Stimulated activated CD4-positive, alpha-beta T cell treated with anti-CD3 and anti-CD28 coated beads, TNF-alpha, amount 100 ng/mL, for 48 hours (primary cell): ENCODE measurements at regions not wholly inside any gene's neighbourhood (a gene's known extent, or its start where the extent isn't known, plus 50 kb on each side); places are given as distances from the start of the nearest gene placed in this dataset.

ENCODE experiments used
- DNase-seq, 3 donors: peaks; one replicate each; pipeline ENCODE4 v3.0.0-alpha.2; 2020; ENCODE audit warnings: low read depth in 3 of 3

DNA sequence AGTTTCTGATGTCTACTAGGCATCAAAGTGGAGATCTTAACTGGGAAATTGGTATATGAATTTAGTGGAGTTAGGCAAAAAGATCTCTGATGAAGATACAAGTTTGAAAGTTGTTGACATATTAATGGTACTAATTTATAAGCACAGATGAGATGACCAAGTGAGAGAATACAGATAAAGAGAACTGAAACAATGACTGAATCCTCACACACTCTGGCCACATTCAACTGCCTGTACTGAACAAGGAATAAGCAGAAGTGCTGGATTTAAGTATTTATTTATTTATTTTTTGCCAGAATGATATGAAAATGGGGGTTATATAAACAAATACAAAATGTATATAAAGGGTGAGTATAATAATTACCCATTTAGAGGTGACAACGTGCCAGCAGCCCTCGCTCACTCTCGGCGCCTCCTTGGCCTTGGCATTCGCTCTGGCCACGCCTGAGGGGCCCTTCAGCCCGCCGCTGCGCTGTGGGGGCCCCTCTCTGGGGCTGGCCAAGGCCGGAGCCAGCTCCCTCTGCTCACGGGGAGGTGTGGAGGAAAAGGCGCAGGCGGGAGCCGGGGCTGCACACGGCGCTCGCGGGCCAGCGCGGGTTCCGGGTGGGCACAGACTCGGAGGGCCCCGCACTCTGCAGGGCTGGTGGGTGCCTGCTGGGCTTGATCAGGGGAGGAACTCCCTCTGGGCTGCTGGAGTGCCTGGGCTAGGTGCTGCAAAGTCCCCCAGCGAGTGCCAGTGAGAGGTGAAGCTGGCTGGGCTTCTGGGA, 1363.9 kb upstream of the CRIM1 start:
- no peak for DNase-seq

GRCh38 chr2:34985474-34985873, 1370.1 kb upstream of the CRIM1 start:
- DNase-seq, result no peak

DNA sequence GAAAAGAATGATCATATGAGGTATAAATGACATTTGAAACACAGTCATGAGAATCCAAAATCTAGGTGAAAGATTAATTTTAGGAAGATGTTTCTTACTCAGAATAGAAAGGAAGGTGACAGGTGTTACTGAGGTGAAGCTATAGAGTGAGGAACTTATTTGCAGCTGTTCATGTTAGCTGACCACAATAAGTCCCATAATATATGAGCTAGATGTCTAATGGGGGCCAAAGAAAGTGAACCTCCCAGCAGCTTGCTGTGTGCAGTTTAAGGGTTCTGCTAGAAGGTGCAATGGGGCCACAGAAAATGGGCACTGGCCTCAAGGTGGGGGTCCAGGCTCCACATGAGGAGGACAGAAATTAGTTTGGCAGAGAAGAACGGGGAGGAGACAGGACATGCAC, 1374.9 kb upstream of the CRIM1 start:
- no peak for DNase-seq

DNA sequence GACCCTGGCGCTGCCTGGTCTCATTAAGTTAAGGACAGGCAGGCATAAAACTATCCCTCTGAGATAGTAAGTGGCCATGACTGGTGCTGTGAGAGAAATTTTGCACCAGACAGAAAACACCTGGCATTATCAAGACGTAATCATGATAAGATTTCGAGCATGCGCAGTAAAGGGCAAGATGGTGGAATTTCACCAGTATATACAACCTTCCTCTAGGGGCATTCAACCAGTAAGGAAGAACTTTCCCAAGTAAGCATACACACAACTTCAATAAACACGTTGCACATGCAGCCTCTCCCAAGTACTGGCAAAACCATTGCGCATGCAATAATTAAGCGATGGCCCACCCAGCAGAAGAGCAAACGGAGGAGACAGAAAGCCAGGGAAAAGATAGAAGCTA, 1376.4 kb upstream of the CRIM1 start:
- DNase-seq, result no peak

DNA sequence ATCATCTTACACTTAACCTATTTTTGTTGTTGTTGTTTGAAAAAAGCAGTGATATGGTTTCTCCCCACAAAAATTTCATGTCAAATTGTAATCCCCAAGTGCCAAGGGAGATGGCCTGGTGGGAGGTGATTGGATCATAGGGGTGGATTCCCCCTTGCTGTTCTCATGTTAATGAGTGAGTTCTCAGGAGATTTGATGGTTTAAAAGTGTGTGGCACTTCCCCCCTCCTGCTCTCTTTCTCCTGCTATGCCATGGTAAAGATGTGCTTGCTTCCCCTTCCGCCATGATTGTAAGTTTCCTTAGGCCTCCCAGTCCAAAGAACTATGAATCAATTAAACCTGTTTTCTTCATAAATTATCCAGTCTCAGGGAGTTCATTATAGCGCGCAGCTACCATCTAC, 1362.7 kb upstream of the FAM98A start:
- DNase-seq, result no peak

GRCh38 chr2:34954758-34955157, 1355.7 kb upstream of the FAM98A start:
- no peak for DNase-seq

GRCh38 chr2:34950797-34951196, 1351.7 kb upstream of the FAM98A start:
- no peak for DNase-seq

DNA sequence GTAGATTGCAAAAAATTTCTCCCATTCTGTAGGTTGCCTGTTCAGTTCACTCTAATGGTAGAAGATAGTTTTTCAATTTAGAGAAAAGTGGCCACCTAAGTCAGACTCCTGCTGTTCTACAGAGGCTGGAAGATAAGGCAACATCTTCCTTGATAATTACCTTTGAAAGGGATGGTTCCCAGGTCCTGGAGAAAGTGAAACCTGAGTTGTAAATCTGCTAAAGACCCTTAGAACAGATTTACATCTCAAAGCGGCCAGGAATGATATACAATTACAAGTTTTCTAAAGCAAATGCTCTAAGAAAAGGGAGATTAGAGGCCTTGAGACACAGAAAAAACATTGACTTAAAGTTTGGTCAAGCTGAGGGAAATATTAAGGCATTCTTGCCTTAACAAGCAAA, 1350.2 kb upstream of the FAM98A start:
- DNase-seq, result no peak

DNA sequence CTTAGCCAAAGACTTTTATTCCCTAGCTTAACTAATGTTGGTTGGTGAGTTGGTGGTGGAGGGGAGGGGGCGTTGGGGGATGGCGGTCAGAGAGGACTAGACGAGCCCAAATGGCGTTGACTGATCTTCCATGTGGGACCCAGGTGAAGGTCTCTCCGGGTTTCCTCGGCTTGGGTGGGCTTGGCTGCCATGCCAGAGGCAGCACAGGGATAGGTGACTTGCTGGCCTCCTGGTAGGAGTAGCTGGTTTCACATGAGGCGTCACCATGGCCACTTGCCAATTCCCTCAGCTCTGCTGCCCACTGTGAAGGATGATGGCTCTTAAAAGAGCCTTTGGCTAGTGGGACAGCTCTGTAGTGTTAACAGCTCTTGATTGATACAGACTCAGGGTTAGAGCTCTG, 1337.0 kb upstream of the FAM98A start:
- DNase-seq, result no peak

- no peak for DNase-seq
Observed at GRCh38 chr2:34912084-34912483, 1313.0 kb upstream of the FAM98A start.

DNA sequence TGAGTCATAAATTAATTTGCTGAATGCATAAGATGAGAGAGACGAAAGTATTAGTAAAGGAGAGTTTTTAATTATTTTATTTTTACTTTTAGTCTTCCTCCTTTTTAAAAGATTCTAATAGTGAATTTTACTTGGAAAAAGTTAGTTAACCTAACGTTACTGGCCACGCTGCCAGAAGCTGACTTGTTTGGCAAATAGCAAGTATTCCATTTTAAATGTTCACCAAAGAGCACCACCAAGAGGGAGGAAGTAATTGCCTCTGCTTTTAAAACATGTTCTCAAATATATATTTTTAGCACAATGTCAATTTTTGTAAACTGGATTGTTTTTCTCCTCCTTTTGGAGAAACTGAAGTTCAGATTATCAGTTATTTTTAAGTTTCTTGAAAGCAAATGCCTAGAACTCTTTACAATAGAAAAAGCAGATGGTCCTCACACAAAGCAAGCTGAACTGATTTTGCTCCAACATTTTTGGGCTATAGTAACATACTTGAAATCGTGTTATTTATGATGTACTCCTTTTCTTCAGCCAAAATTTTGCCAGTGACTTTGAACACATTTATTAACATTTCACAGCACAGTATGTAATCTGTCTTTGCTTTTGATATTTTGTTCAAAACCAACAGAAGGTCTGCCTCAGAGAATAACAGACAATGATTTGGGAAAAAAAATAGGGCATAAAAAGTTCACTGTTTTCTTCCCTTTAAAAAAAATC, 1311.0 kb upstream of the FAM98A start:
- no peak for DNase-seq

DNA sequence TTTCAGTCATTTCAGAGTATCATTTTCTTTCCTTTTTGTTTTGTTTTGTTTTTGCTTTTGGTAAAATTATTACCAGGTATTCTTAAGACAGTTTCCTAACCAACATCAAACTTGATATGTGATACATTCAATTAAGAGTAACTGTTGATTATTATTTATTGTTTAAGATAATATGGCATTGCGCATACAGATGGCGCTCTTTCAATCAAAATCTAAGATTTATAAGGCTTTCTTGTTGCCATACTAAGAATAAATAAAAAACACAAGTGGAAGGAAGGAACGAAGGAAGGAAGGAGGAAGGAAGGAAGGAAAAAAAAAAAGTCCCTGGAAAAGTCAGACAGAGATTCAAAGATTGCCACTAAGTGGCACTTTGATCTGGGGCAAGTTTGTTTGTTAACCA, 1308.7 kb upstream of the FAM98A start:
- DNase-seq, result no peak

DNA sequence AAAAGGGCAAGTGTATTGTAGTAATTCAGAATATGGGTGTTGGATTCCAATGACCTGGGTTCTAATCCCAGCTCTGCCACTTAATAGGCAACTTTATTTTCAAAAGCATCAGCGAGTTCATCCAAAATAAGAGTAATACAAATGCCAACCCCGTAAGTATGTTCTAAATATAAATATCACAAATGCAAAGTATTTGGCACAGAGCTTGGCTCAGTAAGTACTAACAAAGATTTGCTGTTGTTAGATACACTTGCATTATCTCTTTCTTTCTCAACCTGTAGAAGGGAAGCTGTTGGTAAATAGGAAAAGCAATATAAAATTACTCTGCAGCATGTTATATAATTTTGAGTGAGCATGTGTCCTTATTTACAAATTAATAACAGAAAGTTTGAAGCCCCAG, 1302.6 kb upstream of the FAM98A start:
- no peak for DNase-seq

GRCh38 chr2:34899079-34899478, 1300.0 kb upstream of the FAM98A start:
- DNase-seq, result no peak

DNA sequence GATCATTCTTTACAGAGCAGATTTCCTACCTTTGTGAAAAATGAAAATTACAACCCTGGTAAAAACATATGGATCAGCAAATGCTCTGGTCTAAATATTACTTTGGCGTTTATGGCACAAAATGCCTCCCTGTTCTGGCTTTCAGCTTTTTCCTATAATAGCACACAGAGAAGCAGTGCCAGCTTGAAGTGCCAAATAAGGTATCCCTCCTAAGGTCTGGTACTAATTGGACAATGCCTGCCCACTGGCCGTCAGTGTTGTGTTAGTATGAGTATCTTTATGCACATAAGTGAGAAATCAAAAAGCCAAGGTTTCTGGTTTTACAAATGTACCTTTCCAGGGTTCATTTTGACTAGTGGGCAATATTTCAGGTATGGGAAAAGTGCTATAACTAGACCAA, 1293.7 kb upstream of the FAM98A start:
- no peak for DNase-seq

- DNase-seq, result no peak
Observed at GRCh38 chr2:34892256-34892655, 1293.2 kb upstream of the FAM98A start.

DNA sequence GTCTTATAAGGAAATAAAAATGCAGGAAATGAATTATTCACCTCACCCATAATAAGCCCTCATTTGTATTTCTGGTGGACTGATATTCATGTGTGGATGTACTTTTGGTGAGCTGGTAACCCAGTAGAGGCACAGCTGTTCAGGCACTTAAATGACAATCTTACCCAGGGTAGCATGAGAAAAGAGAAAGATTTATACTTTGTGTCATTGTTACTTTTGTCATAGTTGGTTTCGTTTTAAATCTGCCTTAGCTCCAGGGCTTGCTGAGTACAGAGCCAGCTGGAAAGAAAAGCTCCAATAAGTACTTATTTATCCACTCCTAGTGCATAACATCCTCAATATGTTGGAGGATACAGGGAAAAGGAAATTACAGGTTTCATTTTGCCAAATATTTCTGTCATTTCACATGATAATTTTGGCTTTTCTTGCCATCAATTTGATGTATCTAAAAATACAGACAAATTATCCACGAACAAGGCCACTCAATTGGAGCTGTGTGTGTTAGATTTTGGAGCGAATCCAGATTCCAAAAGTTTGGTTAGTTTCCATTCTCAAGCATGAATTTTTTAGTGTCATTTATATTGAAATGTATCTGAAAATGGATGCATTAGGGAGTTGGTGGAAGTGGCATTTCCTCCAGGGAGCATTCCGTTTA, 1276.1 kb upstream of the FAM98A start:
- no peak for DNase-seq

DNA sequence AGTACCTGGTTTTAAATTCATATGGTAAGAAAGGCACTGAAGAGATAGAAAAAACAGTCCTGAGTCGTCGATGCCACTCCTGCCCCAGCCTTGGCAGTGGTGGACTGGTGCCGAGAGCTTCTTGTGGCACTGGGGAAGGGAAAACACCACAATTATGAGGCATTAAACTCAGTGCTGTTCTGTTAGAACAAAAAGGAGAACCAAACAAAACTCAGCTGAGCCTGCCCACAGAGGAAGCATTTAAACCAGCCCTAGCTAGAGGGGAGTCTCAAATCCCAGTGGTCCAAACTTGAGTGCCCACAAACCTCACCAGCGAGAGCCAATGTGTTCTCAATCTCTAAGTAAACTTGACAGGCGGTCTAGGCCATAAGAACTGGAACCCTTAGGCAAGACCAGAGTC, 1254.5 kb upstream of the FAM98A start:
- DNase-seq, result no peak

GRCh38 chr2:34851804-34852203, 1252.7 kb upstream of the FAM98A start:
- DNase-seq, result no peak

DNA sequence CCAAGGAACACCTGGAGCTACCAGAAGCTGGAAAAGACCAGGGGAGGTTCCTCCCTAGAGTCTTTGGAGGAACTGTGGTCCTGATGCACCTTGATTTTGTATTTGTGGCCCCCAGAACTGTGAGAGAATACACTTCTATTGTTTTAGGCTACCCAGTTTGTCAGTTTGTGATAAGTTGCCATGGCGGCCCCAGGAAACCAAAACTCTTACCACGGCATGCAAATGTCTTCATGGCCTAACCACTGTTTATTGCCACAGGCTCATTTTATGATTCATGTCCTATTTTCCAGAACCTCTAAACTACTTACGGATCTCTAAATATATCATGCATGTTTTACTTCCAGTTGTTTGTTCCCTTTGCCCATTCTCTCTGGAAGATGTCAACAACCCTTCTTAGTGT, 1250.7 kb upstream of the FAM98A start:
- no peak for DNase-seq

GRCh38 chr2:34848691-34849090, 1249.6 kb upstream of the FAM98A start:
- DNase-seq, result no peak

- no peak for DNase-seq
Observed at GRCh38 chr2:34848132-34848531, 1249.0 kb upstream of the FAM98A start.

GRCh38 chr2:34844629-34845028, 1245.5 kb upstream of the FAM98A start:
- no peak for DNase-seq
